Muscle layer of duodenum (tissue), 2 donors: ENCODE measurements at regions not wholly inside any gene's neighbourhood (a gene's known extent, or its start where the extent isn't known, plus 50 kb on each side); places are given as distances from the start of the nearest gene placed in this dataset.

Source experiments
- H3K27ac ChIP-seq: one replicate; pipeline ENCODE4 v1.7.0; 2013; ENCODE audit warnings: mild to moderate bottlenecking, low read length
- H3K27me3 ChIP-seq: one replicate; pipeline ENCODE4 v1.7.0; 2013; ENCODE audit warnings: low read depth, mild to moderate bottlenecking, control low read depth, low read length
- H3K36me3 ChIP-seq, 2 donors: one replicate each; pipeline ENCODE4 v1.7.0; 2013; ENCODE audit warnings: low read length in 2 of 2, control low read depth in 1 of 2, mild to moderate bottlenecking in 1 of 2; ENCODE audit not compliant: insufficient read depth in 2 of 2, control insufficient read depth in 1 of 2
- H3K4me1 ChIP-seq, 2 donors: one replicate each; pipeline ENCODE4 v1.7.0; 2013; ENCODE audit warnings: low read length in 2 of 2, mild to moderate bottlenecking in 2 of 2, control low read depth in 1 of 2, moderate library complexity in 1 of 2; ENCODE audit not compliant: insufficient read depth in 2 of 2, control insufficient read depth in 1 of 2
- H3K4me3 ChIP-seq, 2 donors: one replicate each; pipeline ENCODE4 v1.7.0; 2013; ENCODE audit warnings: low read length in 2 of 2, low read depth in 1 of 2, mild to moderate bottlenecking in 1 of 2
- H3K9me3 ChIP-seq, 2 donors: one replicate each; pipeline ENCODE4 v1.7.0; 2013; ENCODE audit warnings: low read length in 2 of 2, control low read depth in 1 of 2, mild to moderate bottlenecking in 1 of 2; ENCODE audit not compliant: control insufficient read depth in 1 of 2
- donor health status: healthy.

- H3K27me3 ChIP-seq = no peaks in the 10 kb centered on the region
- no peak overlapping the region for H3K4me3 ChIP-seq
- no peak overlapping the region for H3K27ac ChIP-seq
- H3K4me1 ChIP-seq = no peaks in the 10 kb centered on the region
- no peaks in the 10 kb centered on the region for H3K36me3 ChIP-seq
- H3K9me3 ChIP-seq = no peaks in the 10 kb centered on the region
Observed at GRCh38 chr13:47474839-47475238, 526.2 kb downstream of the SUCLA2 start.

DNA sequence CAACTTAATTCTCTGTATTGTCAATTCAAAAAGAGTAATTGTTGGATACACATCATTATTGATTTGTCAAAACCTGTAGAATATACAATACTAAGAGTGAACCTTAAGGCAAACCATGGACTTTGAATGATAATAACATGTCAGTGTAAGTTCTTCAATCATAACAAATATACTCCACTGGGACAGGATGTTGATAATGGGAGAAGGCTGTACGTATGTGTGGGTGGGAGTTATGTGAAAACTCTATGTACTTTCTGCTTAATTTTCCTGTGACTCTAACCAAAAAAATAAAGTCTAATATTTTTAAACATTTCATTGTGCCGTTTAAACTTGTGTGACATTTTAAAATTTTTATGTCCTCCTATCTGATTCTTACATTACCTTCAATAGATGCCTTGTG lies 526.7 kb downstream of the SUCLA2 start:
- Histone ChIP-seq H3K4me1 (no peaks in the 10 kb centered on the region), H3K36me3 (no peaks in the 10 kb centered on the region), H3K4me3 (no peak overlapping the region), H3K27me3 (no peaks in the 10 kb centered on the region), H3K27ac (no peak overlapping the region), H3K9me3 (peaks cover 0 to 2% of the 10 kb centered on the region in 2 donors)

- no peak overlapping the region for H3K4me3 ChIP-seq
- no peaks in the 10 kb centered on the region for H3K27me3 ChIP-seq
- H3K9me3 ChIP-seq = peaks cover 0 to 2% of the 10 kb centered on the region in 2 donors
- H3K4me1 ChIP-seq = no peaks in the 10 kb centered on the region
- H3K36me3 ChIP-seq = no peaks in the 10 kb centered on the region
- H3K27ac ChIP-seq = no peak overlapping the region
Observed at GRCh38 chr13:47472516-47472915, 528.6 kb downstream of the SUCLA2 start.

GRCh38 chr13:47463726-47464125 lies 537.3 kb downstream of the SUCLA2 start:
- peaks cover 0 to 8% of the 10 kb centered on the region in 2 donors for H3K9me3 ChIP-seq

GRCh38 chr13:47463002-47463401 lies 538.1 kb downstream of the SUCLA2 start:
- Histone ChIP-seq H3K4me1 (no peaks in the 10 kb centered on the region), H3K36me3 (no peaks in the 10 kb centered on the region), H3K27ac (no peak overlapping the region), H3K4me3 (no peak overlapping the region), H3K27me3 (no peaks in the 10 kb centered on the region), H3K9me3 (peaks cover 0 to 8% of the 10 kb centered on the region in 2 donors)

More at GRCh38 chr13:47463726-47464125, 537.3 kb downstream of the SUCLA2 start:
- no peaks in the 10 kb centered on the region for H3K27me3 ChIP-seq
- H3K4me1 ChIP-seq = no peaks in the 10 kb centered on the region
- no peak overlapping the region for H3K4me3 ChIP-seq
- H3K36me3 ChIP-seq = no peaks in the 10 kb centered on the region
- no peak overlapping the region for H3K27ac ChIP-seq

GRCh38 chr13:47461816-47462215 lies 539.3 kb downstream of the SUCLA2 start:
- Histone ChIP-seq H3K4me3 (no peak overlapping the region), H3K4me1 (no peaks in the 10 kb centered on the region), H3K36me3 (no peaks in the 10 kb centered on the region), H3K9me3 (peaks cover 0 to 6% of the 10 kb centered on the region in 2 donors), H3K27ac (no peak overlapping the region), H3K27me3 (no peaks in the 10 kb centered on the region)

DNA sequence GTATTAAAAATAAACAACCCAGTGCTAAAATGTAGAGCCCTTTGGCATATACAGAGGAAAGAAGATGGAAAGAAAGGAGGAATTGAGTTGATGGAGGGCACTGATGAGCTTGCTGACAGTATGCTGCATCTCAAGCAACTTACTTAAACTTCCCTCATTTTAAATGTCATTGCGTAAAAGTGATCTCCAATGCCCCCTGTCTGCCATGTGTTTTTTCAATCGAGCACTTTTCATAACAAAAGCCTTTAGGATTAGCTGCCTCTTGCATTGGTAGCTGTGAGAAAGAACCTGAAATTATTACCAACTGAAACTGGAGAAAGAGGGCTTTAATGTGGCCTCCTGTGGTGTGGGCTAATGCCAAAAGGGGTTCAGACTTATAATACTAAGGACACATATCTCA lies 541.6 kb downstream of the SUCLA2 start:
- Histone ChIP-seq H3K9me3 (peaks cover 0 to 2% of the 10 kb centered on the region in 2 donors), H3K4me1 (no peaks in the 10 kb centered on the region)

DNA sequence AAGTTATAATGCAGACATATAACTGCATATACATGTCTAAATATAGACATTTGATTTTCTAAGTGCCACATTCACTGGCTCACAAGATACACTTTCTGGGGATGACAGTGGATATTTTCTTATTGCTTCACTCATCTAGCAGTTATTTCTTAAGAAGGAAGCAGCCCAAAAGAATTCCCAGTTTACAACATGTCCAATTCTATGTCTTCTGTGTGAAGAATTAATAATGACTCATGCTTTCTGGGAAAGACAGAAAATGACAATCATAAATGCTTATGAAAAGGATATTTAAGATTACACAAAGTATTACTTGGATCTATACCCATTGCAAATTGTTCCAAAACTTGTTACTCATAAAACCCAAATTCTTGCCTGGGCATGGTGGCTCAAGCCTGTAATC lies 543.4 kb downstream of the SUCLA2 start:
- no peaks in the 10 kb centered on the region for H3K36me3 ChIP-seq
- H3K9me3 ChIP-seq = no peaks in the 10 kb centered on the region
- H3K4me3 ChIP-seq = no peak overlapping the region
- no peak overlapping the region for H3K27ac ChIP-seq
- H3K4me1 ChIP-seq = no peaks in the 10 kb centered on the region
- no peaks in the 10 kb centered on the region for H3K27me3 ChIP-seq

More for the DNA sequence above, 541.6 kb downstream of the SUCLA2 start:
- no peaks in the 10 kb centered on the region for H3K27me3 ChIP-seq
- H3K36me3 ChIP-seq = no peaks in the 10 kb centered on the region
- no peak overlapping the region for H3K27ac ChIP-seq
- no peak overlapping the region for H3K4me3 ChIP-seq

DNA sequence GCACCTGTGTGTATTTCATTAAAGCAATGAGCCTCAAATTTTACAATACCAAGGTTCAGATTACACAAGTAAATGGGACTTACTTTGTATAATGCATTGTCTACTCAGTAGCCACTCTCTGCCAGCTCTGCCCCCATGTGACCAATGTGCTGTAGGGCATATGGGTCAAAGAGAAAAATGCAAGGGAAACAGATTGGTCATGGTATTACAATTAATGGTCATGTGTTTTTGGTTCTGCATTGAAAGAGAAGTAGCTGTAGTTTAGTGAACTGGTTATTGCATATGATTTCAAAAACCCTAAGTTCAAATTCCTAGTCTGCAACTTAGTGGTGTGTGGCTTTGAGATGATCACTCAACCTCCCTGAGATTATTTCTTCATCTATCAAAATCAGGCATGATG lies 545.4 kb downstream of the SUCLA2 start:
- no peaks in the 10 kb centered on the region for H3K27me3 ChIP-seq
- no peaks in the 10 kb centered on the region for H3K36me3 ChIP-seq
- no peak overlapping the region for H3K4me3 ChIP-seq
- H3K4me1 ChIP-seq = no peaks in the 10 kb centered on the region
- H3K27ac ChIP-seq = no peak overlapping the region
- no peaks in the 10 kb centered on the region for H3K9me3 ChIP-seq

DNA sequence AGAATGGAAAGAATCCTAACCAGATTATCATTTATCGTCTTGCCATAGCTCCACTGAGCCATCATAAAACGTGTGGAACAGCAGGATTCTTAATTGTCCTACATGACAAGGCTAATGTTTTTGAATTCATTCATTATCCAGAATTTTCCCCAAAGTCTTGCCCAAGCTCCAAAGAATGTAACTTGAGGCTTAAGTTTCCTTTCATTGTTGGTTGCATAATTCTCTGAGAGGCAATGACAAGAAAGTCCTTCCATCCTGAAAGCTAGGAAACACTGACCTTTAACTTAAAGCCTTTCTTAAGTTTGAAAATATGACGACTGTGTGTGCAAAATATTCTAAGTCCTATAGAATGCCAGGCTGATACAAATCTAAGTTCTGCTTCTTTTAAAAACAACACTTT lies 546.1 kb downstream of the SUCLA2 start:
- Histone ChIP-seq H3K36me3 (no peaks in the 10 kb centered on the region), H3K4me3 (no peak overlapping the region), H3K27me3 (no peaks in the 10 kb centered on the region), H3K4me1 (no peaks in the 10 kb centered on the region), H3K9me3 (no peaks in the 10 kb centered on the region), H3K27ac (no peak overlapping the region)

- no peak overlapping the region for H3K4me3 ChIP-seq
- no peak overlapping the region for H3K27ac ChIP-seq
- H3K27me3 ChIP-seq = no peaks in the 10 kb centered on the region
- H3K9me3 ChIP-seq = no peaks in the 10 kb centered on the region
- H3K36me3 ChIP-seq = no peaks in the 10 kb centered on the region
- no peaks in the 10 kb centered on the region for H3K4me1 ChIP-seq
Observed at GRCh38 chr13:47437406-47437805, 540.6 kb upstream of the HTR2A start.

- Histone ChIP-seq H3K4me3 (no peak overlapping the region), H3K27me3 (no peaks in the 10 kb centered on the region), H3K36me3 (no peaks in the 10 kb centered on the region), H3K27ac (no peak overlapping the region), H3K4me1 (no peaks in the 10 kb centered on the region), H3K9me3 (no peaks in the 10 kb centered on the region)
Observed at GRCh38 chr13:47433461-47434005, 536.7 kb upstream of the HTR2A start.
